HUES64 (cell line): ENCODE measurements at regions not wholly inside any gene's neighbourhood (a gene's known extent, or its start where the extent isn't known, plus 50 kb on each side); places are given as distances from the start of the nearest gene placed in this dataset.
"Not testable (repeated sequence)": the region's sequence is repeated elsewhere in the genome, so short reads cannot be mapped to it uniquely, and the experiment has no call there.

Experiments
- H3K27ac ChIP-seq: 2 replicates; pipeline ENCODE4 v1.7.0; 2013; ENCODE audit warnings: low read depth, low read length, inconsistent platforms
- H3K27me3 ChIP-seq: 2 replicates; pipeline ENCODE4 v1.6.1; 2013; ENCODE audit warnings: mild to moderate bottlenecking, low read length; ENCODE audit not compliant: insufficient read depth
- H3K36me3 ChIP-seq: 2 replicates; pipeline ENCODE4 v1.6.1; 2013; ENCODE audit warnings: mild to moderate bottlenecking, low read length; ENCODE audit not compliant: insufficient read depth
- H3K4me1 ChIP-seq: 2 replicates; pipeline ENCODE4 v1.6.1; 2013; ENCODE audit warnings: mild to moderate bottlenecking, low read length, moderate library complexity; ENCODE audit not compliant: insufficient read depth
- H3K4me3 ChIP-seq: 2 replicates; pipeline ENCODE4 v1.5.1; 2013; ENCODE audit warnings: mild to moderate bottlenecking, low read length, moderate library complexity
- H3K9ac ChIP-seq: 2 replicates; pipeline ENCODE4 v1.6.1; 2013; ENCODE audit warnings: mild to moderate bottlenecking, low read depth, low read length
- H3K9me3 ChIP-seq: 2 replicates; pipeline ENCODE4 v1.6.1; 2013; ENCODE audit warnings: low read depth, low read length; ENCODE audit not compliant: insufficient read depth
- WGBS: fragments of 150-250, 120-280 bp; methylation state at CpG from one replicate; pipeline ENCODE4 v1.1.7; 2013; ENCODE audit warnings: missing lambda C conversion rate; 5-methylcytosine and 5-hydroxymethylcytosine counted together

DNA sequence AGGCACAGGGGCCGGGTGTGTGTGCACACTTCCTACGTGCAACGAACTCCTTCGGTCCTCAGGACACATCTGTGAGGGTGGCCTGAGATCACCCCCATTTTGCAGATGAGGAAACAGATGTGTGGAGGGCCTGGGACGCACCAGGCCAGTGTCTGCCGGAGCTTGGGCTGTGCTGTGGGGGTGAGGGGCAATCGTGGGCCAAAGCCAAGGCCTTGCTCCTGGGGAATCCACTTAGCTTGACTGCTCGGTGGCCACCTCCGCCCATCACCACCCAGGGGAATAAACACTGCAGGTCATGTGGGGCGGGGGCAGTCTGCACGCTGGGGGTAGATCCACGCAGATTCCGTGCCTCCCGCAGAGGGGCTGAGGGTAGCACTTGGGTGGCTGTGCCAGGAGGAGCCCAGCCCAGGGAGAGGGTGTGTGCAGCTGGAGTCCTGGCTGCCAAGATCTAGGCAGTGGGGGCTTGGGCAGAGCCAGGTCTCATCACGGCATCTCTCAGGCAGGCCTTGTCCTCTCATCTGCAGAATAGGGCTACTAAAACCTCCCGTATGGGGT is 70.8 kb upstream of the EN2 start:
- H3K27me3 ChIP-seq, result peaks cover 91% of the 10 kb centered on the region
- H3K36me3 ChIP-seq, result no peaks in the 10 kb centered on the region
- H3K9me3 ChIP-seq, result no peaks in the 10 kb centered on the region
- H3K9ac ChIP-seq, result no peak overlapping the region
- 92% methylated on average over 16 of the region's 16 CpGs for WGBS
- H3K27ac ChIP-seq, result no peak overlapping the region
- H3K4me3 ChIP-seq, result no peak overlapping the region
- H3K4me1 ChIP-seq, result 0 out of 2 replicates have a peak, but pooled peaks cover 2% of the 10 kb centered on the region

DNA sequence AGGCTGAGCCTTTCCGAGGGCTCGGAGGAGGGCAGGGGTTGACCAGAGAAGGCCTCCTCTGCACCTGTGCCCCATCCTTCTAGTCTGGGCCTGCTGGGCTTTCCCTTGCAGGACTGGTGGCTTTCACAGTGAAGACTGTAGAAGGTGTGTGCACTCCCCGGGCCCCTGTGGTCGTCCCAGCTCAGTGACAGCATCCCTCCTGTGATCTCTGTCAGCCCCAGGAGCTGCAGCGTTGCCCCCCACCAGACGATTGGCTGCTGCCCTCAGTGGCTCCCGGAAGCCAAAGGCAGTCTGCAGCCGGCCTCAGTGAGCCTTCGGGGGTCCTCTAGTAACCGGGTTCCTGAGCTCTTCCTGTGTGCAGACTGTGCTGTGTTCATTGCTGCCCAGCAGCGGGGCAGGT is 69.4 kb upstream of the EN2 start:
- 73% methylated on average over 11 of the region's 11 CpGs for WGBS
- peaks cover 81% of the 10 kb centered on the region for H3K27me3 ChIP-seq

DNA sequence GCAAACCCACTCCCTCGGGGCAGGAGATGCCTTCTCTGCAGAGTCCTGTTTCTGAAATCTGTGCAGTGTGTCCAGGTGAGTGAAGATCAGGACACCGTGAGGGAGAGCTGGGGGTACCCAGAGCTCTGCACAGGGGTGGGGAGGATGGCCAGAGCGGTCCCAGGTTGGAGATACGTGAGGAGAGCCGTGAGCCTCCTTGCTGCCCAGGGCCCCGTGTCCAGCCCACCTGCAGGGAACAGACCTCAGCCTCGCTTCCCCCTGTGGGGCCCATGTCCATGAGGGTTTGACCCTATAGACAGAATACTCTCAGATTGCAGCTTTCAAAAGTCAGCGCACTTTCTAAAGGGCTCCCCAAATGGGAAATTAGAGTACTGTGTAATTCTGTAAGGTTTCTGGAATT is 66.5 kb upstream of the EN2 start:
- H3K9ac ChIP-seq, result no peak overlapping the region
- no peaks in the 10 kb centered on the region for H3K36me3 ChIP-seq
- H3K27me3 ChIP-seq, result peaks cover 56% of the 10 kb centered on the region
- H3K27ac ChIP-seq, result no peak overlapping the region
- H3K4me1 ChIP-seq, result no peaks in the 10 kb centered on the region
- WGBS, result 91% methylated on average over 8 of the region's 8 CpGs
- H3K4me3 ChIP-seq, result no peak overlapping the region
- no peaks in the 10 kb centered on the region for H3K9me3 ChIP-seq

More for the DNA sequence above, 69.4 kb upstream of the EN2 start:
- no peaks in the 10 kb centered on the region for H3K4me1 ChIP-seq
- H3K4me3 ChIP-seq, result no peak overlapping the region
- no peaks in the 10 kb centered on the region for H3K9me3 ChIP-seq
- no peaks in the 10 kb centered on the region for H3K36me3 ChIP-seq
- no peak overlapping the region for H3K9ac ChIP-seq
- H3K27ac ChIP-seq, result no peak overlapping the region

DNA sequence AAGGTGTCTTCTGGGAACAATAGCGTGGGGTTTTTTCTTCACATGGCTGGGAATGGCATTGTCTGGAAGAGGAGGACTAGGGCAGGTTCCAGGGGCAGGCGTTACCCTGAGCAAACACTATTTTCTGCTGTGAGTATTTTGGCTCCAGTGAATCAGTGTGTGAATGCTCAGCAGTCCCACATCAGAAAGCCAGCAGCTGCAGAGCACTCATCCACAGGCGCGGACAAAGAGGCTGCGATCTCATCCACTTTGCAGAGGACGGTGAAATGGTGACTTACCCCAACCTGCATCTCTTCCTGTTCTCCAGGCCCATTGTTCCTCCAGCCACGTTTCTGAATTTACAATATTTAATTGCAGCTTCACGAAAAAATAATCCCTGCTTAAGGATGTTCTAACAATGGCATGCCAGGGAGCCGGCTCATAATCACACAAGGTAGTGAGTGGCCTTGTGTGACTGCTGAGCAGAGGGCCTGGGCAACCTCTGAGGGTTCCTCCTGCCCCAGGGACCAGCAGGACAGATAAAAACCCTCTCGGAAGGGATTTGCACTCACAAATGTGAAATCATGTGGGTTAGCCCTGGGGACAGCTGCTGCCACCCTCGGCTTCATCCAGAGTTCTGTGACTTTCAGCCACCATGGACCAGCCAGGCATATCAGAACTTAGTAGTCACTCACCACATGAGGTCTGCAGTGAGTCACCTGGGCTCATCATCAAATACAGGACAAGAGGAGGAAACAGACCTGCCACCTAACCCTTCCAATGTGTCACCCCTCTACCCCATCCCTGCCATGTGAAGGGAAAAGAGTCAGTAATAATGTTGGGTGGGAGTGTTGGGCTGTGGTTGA is 65.0 kb upstream of the EN2 start:
- 88% methylated on average over 11 of the region's 11 CpGs for WGBS
- Histone ChIP-seq H3K4me1 (no peaks in the 10 kb centered on the region), H3K4me3 (no peak overlapping the region), H3K27me3 (peaks cover 41% of the 10 kb centered on the region), H3K9ac (no peak overlapping the region), H3K9me3 (no peaks in the 10 kb centered on the region), H3K27ac (no peak overlapping the region), H3K36me3 (no peaks in the 10 kb centered on the region)

DNA sequence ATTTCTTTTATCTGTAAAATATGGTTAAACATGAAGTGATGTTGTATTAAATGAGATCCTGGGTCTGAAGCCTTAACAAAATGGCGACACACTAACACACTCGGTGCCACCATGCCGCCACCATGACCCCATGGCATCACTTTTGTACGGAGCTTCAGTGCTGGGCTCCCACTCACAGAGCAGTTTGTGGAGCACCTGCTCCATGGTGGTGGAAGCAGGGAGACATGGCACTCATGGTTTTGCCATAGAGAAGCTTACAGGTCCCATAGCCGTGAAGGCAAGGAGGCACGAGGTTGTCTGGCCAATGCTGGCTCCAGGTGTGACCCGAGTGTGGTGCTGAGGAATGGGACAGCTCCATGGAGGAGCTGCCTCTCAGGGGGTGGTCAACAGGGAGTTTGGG is 63.5 kb upstream of the EN2 start:
- 94% methylated on average over 7 of the region's 7 CpGs for WGBS
- H3K9me3 ChIP-seq, result 0 out of 2 replicates have a peak, but pooled peaks cover 3% of the 10 kb centered on the region

DNA sequence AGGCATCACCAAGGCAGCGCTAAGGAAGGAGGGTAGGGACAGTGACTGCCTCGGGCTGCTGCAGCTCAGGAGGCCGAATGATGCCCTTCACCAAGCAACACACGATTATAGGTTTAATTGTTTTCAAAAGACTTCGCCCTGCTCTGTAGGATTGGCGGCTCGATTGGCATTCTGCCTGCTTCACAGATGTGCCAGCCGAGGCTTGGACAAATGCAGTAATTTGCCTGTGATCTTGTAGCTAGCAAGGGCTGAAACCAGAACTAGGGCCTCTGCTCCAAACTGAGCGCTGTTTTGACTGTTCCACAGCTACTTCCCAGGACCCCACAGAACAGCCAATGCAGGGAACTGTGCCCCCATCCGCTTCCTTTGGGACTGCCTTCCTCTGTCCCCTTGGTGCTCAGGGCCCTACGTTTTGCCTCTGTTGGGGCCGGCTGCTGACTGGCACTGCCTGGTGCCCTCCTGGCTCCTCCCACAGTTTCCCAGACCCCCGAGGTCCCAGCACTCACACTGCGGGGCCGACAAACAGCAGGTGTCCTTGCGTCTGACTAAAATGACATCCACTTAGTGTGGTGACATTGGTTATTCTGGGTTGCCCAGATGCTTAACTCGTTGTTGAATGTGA is 62.6 kb upstream of the EN2 start:
- WGBS, result 81% methylated on average over 17 of the region's 17 CpGs
- H3K4me3 ChIP-seq, result no peak overlapping the region
- no peak overlapping the region for H3K9ac ChIP-seq
- H3K36me3 ChIP-seq, result no peaks in the 10 kb centered on the region
- peaks cover 22% of the 10 kb centered on the region for H3K27me3 ChIP-seq
- no peaks in the 10 kb centered on the region for H3K4me1 ChIP-seq
- no peak overlapping the region for H3K27ac ChIP-seq
- 0 out of 2 replicates have a peak, but pooled peaks cover 3% of the 10 kb centered on the region for H3K9me3 ChIP-seq

More for the DNA sequence above, 63.5 kb upstream of the EN2 start:
- no peak overlapping the region for H3K27ac ChIP-seq
- H3K4me3 ChIP-seq, result no peak overlapping the region
- H3K27me3 ChIP-seq, result peaks cover 27% of the 10 kb centered on the region
- H3K4me1 ChIP-seq, result no peaks in the 10 kb centered on the region
- no peak overlapping the region for H3K9ac ChIP-seq
- no peaks in the 10 kb centered on the region for H3K36me3 ChIP-seq

DNA sequence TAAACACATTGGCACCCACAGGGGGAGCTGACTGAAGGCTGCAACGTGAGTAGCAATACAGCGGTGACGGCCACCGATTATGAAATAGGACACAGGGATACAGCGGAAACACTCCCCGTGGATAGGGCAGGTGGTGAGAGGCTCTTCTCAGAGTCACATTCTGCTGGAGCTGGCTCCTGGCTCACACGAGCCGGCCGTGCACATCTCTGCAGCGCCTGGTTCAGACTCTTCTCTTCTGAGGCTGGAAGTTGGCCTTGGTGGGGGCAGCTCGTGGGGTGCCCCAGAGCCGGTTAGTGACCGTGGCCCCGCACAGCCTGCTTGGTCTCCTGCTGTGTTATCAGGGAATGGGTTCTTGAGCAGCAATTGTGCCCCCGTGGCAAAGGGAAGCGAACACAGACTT is 61.3 kb upstream of the EN2 start:
- no peaks in the 10 kb centered on the region for H3K36me3 ChIP-seq
- H3K27me3 ChIP-seq, result peaks cover 17% of the 10 kb centered on the region
- H3K9ac ChIP-seq, result no peak overlapping the region
- H3K27ac ChIP-seq, result no peak overlapping the region
- H3K9me3 ChIP-seq, result 0 out of 2 replicates have a peak, but pooled peaks cover 3% of the 10 kb centered on the region
- 91% methylated on average over 16 of the region's 16 CpGs for WGBS
- H3K4me1 ChIP-seq, result no peaks in the 10 kb centered on the region
- H3K4me3 ChIP-seq, result no peak overlapping the region

DNA sequence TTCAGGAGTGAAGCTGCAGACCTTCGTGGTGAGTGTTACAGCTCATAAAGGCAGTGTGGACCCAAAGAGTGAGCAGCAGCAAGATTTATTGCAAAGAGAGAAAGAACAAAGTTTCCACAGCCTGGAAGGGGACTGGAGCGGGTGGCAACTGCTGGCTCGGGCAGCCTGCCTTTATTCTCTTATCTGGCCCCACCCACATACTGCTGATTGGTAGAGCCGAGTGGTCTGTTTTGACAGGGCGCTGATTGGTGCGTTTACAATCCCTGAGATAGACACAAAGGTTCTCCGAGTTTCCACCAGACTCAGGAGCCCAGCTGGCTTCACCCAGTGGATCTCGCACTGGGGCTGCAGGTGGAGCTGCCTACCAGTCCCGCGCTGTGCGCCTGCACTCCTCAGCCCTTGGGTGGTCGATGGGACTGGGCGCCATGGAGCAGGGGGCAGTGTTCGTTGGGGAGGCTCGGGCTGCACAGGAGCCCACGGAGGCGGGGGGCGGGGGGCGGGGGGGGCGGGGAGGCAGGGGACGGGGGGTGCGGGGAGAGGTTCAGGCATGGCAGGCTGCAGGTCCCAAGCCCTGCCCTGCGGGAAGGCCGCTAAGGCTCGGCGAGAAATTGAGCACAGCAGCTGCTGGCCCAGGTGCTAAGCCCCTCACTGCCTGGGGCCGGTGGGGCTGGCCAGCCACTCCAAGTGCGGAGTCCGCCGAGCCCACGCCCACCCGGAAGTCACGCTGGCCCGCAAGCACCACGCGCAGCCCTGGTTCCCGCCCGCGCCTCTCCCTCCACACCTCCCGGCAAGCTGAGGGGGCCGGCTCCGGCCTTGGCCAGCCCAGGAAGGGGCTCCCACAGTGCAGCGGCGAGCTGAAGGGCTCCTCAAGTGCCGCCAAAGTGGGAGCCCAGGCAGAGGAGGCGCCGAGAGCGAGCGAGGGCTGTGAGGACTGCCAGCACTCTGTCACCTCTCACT is 59.9 kb upstream of the EN2 start:
- not testable (repeated sequence) for H3K9ac ChIP-seq, H3K4me1 ChIP-seq, H3K9me3 ChIP-seq, H3K27ac ChIP-seq, H3K4me3 ChIP-seq, H3K36me3 ChIP-seq
- WGBS, result 93% methylated on average over 49 of the region's 49 CpGs
- H3K27me3 ChIP-seq, result peaks cover 11% of the 10 kb centered on the region

DNA sequence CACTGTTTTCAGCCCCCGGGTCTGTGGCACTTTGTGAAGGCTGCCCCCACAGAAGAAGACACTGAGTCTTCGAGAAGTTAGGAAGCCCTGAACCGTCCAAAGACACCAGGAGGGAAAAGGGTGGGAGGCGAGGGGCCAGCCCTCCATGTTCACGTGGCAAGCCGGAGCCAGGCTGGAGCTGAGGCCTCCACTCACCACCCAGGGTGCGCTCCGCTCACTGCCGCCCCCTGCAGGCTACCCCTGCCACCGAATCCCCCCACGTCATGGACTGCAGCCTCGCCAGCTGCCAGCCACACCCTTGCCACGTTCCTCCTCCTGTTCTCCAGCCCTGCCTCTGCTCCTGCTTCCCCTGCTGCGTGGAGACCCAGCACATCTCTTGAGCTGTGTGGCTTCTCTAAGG is 59.0 kb upstream of the EN2 start:
- Histone ChIP-seq H3K4me3 (no peak overlapping the region), H3K36me3 (no peaks in the 10 kb centered on the region), H3K27ac (no peak overlapping the region), H3K9me3 (0 out of 2 replicates have a peak, but pooled peaks cover 5% of the 10 kb centered on the region), H3K27me3 (peaks cover 8% of the 10 kb centered on the region; the same call in 1 of the 2 replicates), H3K9ac (no peak overlapping the region), H3K4me1 (no peaks in the 10 kb centered on the region)
- WGBS, result 78% methylated on average over 14 of the region's 14 CpGs

DNA sequence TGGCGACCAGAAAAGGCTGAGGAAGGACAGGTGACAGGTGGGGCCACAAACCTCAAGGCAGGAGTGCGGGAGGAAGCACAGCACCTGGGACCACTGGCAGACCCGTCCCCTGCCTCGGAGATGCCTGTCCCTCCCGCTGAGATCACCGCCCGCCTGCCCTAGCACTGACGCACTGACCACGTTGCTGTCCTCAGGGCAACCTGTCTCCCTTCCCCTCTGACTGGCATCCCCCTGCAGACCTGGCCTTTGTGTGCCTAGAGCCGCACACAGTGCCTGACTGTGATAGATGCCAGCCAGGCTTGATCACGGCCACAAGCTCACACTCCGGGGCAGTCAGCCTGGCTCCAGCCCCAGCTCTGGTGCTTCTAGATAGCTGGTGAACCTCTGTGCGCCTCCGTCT is 58.4 kb upstream of the EN2 start:
- no peak overlapping the region for H3K27ac ChIP-seq
- peaks cover 5% of the 10 kb centered on the region; the same call in 1 of the 2 replicates for H3K27me3 ChIP-seq
- no peak overlapping the region for H3K4me3 ChIP-seq
- no peaks in the 10 kb centered on the region for H3K4me1 ChIP-seq
- no peak overlapping the region for H3K9ac ChIP-seq
- no peaks in the 10 kb centered on the region for H3K36me3 ChIP-seq
- 0 out of 2 replicates have a peak, but pooled peaks cover 5% of the 10 kb centered on the region for H3K9me3 ChIP-seq
- 92% methylated on average over 14 of the region's 14 CpGs for WGBS
